Epithelial cell of proximal tubule (primary cell): ENCODE measurements at regions not wholly inside any gene's neighbourhood (a gene's known extent, or its start where the extent isn't known, plus 50 kb on each side); places are given as distances from the start of the nearest gene placed in this dataset.

Experiments
- DNase-seq: peaks from one replicate; pipeline ENCODE4 v3.0.0-alpha.2; 2011; ENCODE audit warnings: low read depth
- H3K4me3 ChIP-seq: 2 replicates; pipeline ENCODE4 v1.5.1; 2011; ENCODE audit warnings: low read depth, mild to moderate bottlenecking, low read length
- CTCF ChIP-seq: conservative IDR thresholded peaks from 2 replicates; pipeline ENCODE4 v1.5.1; 2012; ENCODE audit warnings: low read depth, mild to moderate bottlenecking, low read length

GRCh38 chr7:84701524-84702306 lies 485.1 kb downstream of the SEMA3D start:
- H3K4me3 ChIP-seq: no peak overlapping the region
- TF ChIP-seq CTCF: no peak
- DNase-seq: peak; percentile 56

GRCh38 chr7:84700563-84701370 lies 486.1 kb downstream of the SEMA3D start:
- no peak for TF ChIP-seq CTCF
- H3K4me3 ChIP-seq: no peak overlapping the region
- no peak for DNase-seq

DNA sequence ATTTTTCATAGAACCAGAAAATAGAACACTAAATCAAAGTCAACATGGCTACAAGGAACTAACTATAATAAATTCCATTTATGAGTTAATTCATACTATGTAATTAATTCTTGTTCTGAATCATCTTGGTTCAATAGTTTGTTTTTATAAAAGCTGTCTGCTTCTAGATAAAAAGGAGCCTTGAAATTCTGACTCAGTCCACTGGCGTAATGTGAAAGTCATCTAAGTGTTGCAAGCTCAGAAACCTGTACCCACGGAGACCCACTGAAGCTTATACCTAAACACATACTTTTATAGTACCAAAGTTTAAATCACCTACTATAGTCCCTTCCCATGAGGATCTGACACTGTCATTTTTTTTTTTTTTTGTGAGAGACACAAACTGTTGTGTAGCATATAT lies 489.4 kb downstream of the SEMA3D start:
- TF ChIP-seq CTCF: no peak
- DNase-seq: peak; percentile 74

GRCh38 chr7:84693483-84693882 lies 493.4 kb downstream of the SEMA3D start:
- TF ChIP-seq CTCF: no peak
- no peak overlapping the region for H3K4me3 ChIP-seq
- DNase-seq: no peak

More for the DNA sequence above, 489.4 kb downstream of the SEMA3D start:
- H3K4me3 ChIP-seq: no peak overlapping the region

- no peak for DNase-seq
- H3K4me3 ChIP-seq: no peak overlapping the region
- no peak for TF ChIP-seq CTCF
Measured at GRCh38 chr7:84688671-84689070, 494.1 kb upstream of the SEMA3A start.

- H3K4me3 ChIP-seq: no peak overlapping the region
- no peak for DNase-seq
- no peak for TF ChIP-seq CTCF
Measured at GRCh38 chr7:84686373-84686772, 491.8 kb upstream of the SEMA3A start.
